ENCODE measurements at regions not wholly inside any gene's neighbourhood (a gene's known extent, or its start where the extent isn't known, plus 50 kb on each side); places are given as distances from the start of the nearest gene placed in this dataset.

- H3F3A ChIP-seq (replicated peaks; ENCODE audit: low read depth): no peaks in the 10 kb centered on the region
- H3K4me3 Mint-ChIP-seq: no peak overlapping the region
- peaks cover 3% of the 10 kb centered on the region; the same call in 2 of the 3 replicates for H3K36me3 Mint-ChIP-seq (ENCODE audit: low read depth)
- no peak overlapping the region for H3K27ac Mint-ChIP-seq
- H3K36me3 ChIP-seq (ENCODE audit: insufficient read depth): no peaks in the 10 kb centered on the region; the same call in 1 of the 2 replicates
- no peak overlapping the region for H3K4me3 ChIP-seq
- H2AFZ ChIP-seq: no peak overlapping the region
- peaks cover 18% of the 10 kb centered on the region; the same call in 1 of the 2 replicates for H3K9me2 ChIP-seq (ENCODE audit: insufficient read depth)
- peaks cover 24% of the 10 kb centered on the region for H3K4me1 ChIP-seq (ENCODE audit: insufficient read depth)
- H3K27ac ChIP-seq (ENCODE audit: low read depth): no peak overlapping the region
- peaks cover 35% of the 10 kb centered on the region for H3K4me1 Mint-ChIP-seq
- no peak for DNase-seq (ENCODE audit: low spot score)
- no peaks in the 10 kb centered on the region for H4K20me1 ChIP-seq (replicated peaks; ENCODE audit: insufficient read depth)
- H3K4me2 ChIP-seq: no peak overlapping the region
- peaks cover 24% of the 10 kb centered on the region for H3K27me3 Mint-ChIP-seq (ENCODE audit: insufficient read depth, low read depth, poor library complexity)
- H3K9me3 Mint-ChIP-seq: peaks cover 8% of the 10 kb centered on the region
- TF ChIP-seq POLR2AphosphoS5 (IDR thresholded peaks at IDR 0.05; ENCODE audit: low read depth) (no peak), ETS1 (IDR thresholded peaks at IDR 0.05) (no peak), ZNF462 (CRISPR knock-in tag; IDR thresholded peaks at IDR 0.05) (no peak), CTCF (conservative IDR thresholded peaks at IDR 0.05; ENCODE audit: low read depth in 2 of 2) (no peak), ZNF114 (CRISPR knock-in tag; IDR thresholded peaks at IDR 0.05) (no peak), NANOG (IDR thresholded peaks at IDR 0.05; ENCODE audit: borderline replicate concordance) (no peak), JUNB (IDR thresholded peaks at IDR 0.05; ENCODE audit: unreplicated experiment) (no peak), EZH2 (IDR thresholded peaks at IDR 0.05; ENCODE audit: low read depth, unreplicated experiment) (no peak), REST (IDR thresholded peaks at IDR 0.05; ENCODE audit: unreplicated experiment) (no peak), ZNF331 (CRISPR knock-in tag; IDR thresholded peaks at IDR 0.05; ENCODE audit: low read depth) (no peak), EZH2phosphoT487 (IDR thresholded peaks at IDR 0.05; ENCODE audit: unreplicated experiment) (no peak), STAT1 (IDR thresholded peaks at IDR 0.05; ENCODE audit: unreplicated experiment) (no peak), CREB1 (CRISPR knock-in tag; IDR thresholded peaks at IDR 0.05; ENCODE audit: low read depth) (no peak)
- H3K27me3 ChIP-seq (ENCODE audit: insufficient read depth): peaks cover 9% of the 10 kb centered on the region; the same call in 1 of the 2 replicates
- no peaks in the 10 kb centered on the region for H3K79me2 ChIP-seq (replicated peaks; ENCODE audit: insufficient read depth)
- ATAC-seq: no peak
These were observed 166.3 kb downstream of the C1D start for GRCh38 chr2:67896476-67896875.
